A549 (cell line): ENCODE measurements at regions not wholly inside any gene's neighbourhood (a gene's known extent, or its start where the extent isn't known, plus 50 kb on each side); places are given as distances from the start of the nearest gene placed in this dataset.

Source experiments
- CEBPB ChIP-seq, 2 experiments: fragments of >200 bp in 1 of 2; sonication (Bioruptor Twin) in 1 of 2; formaldehyde crosslinking in 1 of 2; IDR thresholded peaks; 2 replicates each; pipeline ENCODE4 v1.6.1; 2012 to 2016
- CHD2 ChIP-seq: fragments of 150-350 bp; IDR thresholded peaks from 2 replicates; pipeline ENCODE4 v1.6.1; 2014; ENCODE audit warnings: low read length; ENCODE audit not compliant: partially characterized antibody
- CTCF ChIP-seq: fragments of >200 bp; sonication (Bioruptor Twin); formaldehyde crosslinking; IDR thresholded peaks from 3 replicates; pipeline ENCODE4 v1.5.1; 2016
- EHF ChIP-seq: fragments of 250-450 bp; sonication (Bioruptor Pico); IDR thresholded peaks from 2 replicates; pipeline ENCODE4 v1.5.0; 2020; ENCODE audit warnings: mild to moderate bottlenecking
- ELK1 ChIP-seq: fragments of 150-350 bp; IDR thresholded peaks from 2 replicates; pipeline ENCODE4 v1.6.1; 2014; ENCODE audit warnings: low read depth, mild to moderate bottlenecking, low read length
- NR3C1 ChIP-seq: fragments of >200 bp; sonication (Bioruptor Twin); formaldehyde crosslinking; IDR thresholded peaks from 3 replicates; pipeline ENCODE4 v1.6.1; 2017
- POLR2A ChIP-seq: IDR thresholded peaks from 2 replicates; pipeline ENCODE4 v1.6.1; 2012; ENCODE audit warnings: mild to moderate bottlenecking, low read length
- USF2 ChIP-seq: fragments of 450-650 bp; IDR thresholded peaks from 2 replicates; pipeline ENCODE4 v1.6.1; 2014; ENCODE audit warnings: antibody characterized with exemption

- TF ChIP-seq CTCF (no peak), CHD2 (no peak), ELK1 (no peak), EHF (CRISPR knock-in tag) (no peak), NR3C1 (no peak), POLR2A (no peak), USF2 (no peak), CEBPB (IDR thresholded peaks at IDR 0.05) (no peak)
Observed at GRCh38 chr15:96896766-96897165, 566.3 kb downstream of the NR2F2 start.
